ENCODE measurements at regions not wholly inside any gene's neighbourhood (a gene's known extent, or its start where the extent isn't known, plus 50 kb on each side); places are given as distances from the start of the nearest gene placed in this dataset.

DNA sequence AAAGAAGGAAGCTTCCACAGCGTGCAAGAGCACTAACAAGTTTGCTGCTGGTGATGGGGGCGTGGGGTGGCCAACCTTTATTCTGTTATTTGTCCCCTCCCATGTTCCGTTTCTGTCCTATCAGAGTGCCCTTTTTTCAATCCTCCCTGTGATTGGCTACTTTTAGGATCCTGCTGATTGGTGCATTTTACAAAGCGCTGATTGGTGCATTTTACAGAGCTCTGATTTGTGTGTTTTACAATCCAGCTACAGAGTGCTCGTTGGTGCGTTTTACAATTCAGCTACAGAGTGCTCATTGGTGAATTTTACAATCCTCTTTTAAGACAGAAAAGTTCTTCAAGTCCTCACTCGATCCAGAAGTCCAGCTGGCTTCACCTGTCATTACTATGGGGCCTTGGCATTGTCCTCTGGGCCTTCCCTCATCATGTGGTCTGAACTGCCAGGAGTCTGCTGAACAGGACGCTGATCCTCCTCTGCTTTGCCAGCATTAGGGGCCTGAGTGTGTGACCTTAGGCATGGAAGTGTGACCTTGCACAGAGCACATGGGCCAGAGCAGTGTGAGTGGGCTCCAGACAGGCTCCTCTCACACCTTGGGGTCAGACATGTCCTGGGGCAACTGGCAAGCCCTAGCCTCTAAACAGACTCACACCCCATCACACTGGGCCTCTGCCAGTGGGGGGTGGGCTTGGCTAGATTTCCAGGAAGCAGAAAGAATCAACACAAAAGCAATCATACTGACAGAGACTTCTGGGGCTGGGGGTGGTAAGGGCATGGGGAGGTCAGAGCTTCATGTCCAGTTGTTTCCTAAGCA lies 167.4 kb downstream of the PTPN20 start:
- DNase-seq, result no peak

DNA sequence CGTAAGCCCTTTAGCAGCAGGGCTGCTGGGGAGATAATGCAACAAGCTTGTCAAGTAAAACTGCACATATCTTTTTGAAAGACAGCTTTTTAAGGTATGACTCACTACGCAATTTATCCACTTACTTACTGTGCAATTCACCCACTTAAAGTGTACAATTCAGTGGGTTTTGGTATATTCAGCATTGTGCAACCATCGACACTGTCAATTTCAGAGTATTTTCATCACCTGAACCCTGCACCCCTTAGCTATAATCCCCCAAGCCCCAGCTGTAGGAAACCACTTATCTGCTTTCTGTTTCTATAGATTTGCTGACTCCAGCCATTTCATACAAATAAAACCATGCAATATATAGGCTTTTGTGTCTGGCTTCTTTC lies 168.0 kb downstream of the PTPN20 start:
- no peak for DNase-seq

DNA sequence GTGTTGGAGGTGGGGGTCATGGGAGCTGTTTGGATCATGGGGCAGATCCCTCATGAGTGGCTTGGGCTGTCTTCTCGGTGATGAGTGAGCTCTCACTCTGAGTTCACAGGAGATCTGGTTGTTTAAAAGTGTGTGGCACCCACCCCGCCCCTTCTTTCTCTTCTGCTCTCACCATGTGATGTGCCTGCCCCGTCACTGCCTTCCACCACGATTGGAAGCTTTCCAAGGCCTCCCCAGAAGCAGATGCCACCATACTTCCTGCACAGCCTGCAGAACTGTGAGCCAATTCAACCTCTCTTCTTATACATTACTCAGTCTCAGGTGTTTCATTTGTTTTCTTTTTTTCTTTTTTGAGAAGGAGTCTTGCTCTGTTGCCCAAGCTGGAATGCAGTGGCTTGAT lies 170.0 kb downstream of the PTPN20 start:
- DNase-seq, result no peak

DNA sequence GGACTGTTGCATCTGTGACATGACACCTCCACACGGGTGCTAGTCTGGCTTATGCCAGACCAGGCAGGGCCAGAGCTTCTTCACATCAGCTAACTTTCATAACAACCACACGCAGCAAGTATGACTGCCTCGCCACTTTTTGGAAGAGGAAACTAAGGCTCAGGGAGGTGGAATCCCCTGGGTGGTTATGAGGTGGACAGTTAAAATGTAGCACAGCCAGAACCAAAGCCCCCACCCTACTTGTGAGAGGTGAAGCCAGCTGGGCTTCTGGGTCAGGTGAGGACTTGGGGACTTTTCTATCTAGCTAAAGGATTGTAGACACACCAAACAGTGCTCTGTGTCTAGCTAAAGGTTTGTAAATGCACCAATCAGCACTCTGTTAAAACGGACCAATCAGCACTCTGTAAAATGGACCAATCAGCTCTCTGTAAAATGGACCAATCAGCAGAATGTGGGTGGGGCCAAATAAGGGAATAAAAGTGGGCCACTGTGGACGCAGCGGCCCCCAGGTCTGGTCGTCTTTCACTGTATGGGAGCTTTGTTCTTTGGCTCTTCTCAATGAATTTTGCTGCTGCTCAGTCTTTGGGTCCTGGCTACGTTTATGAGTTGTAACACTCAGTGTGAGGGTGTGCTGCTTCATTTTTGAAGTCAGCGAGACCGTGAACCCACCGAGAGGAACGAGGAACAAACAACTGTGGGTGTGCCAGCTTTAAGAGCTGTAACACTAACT lies 171.0 kb downstream of the PTPN20 start:
- no peak for DNase-seq

DNA sequence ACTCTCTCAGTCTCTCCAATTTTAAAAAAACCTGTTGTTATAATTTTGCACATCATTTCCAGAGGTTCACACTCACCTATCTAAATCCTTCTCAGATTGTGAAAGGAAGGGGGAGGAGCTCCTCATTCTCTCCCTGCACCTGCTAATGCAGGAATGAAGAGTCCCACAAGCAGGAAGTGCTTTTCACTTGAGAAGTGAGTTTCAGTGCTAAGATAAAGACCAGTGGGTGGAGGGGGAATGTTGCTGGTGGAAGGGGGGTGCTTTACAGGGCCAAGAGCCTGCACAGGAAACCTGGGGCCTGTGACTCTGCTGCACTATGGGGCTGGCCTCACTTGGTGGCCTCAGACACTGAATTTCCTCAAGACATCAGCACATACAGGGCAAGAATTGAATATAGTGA lies 176.4 kb downstream of the PTPN20 start:
- DNase-seq, result no peak

DNA sequence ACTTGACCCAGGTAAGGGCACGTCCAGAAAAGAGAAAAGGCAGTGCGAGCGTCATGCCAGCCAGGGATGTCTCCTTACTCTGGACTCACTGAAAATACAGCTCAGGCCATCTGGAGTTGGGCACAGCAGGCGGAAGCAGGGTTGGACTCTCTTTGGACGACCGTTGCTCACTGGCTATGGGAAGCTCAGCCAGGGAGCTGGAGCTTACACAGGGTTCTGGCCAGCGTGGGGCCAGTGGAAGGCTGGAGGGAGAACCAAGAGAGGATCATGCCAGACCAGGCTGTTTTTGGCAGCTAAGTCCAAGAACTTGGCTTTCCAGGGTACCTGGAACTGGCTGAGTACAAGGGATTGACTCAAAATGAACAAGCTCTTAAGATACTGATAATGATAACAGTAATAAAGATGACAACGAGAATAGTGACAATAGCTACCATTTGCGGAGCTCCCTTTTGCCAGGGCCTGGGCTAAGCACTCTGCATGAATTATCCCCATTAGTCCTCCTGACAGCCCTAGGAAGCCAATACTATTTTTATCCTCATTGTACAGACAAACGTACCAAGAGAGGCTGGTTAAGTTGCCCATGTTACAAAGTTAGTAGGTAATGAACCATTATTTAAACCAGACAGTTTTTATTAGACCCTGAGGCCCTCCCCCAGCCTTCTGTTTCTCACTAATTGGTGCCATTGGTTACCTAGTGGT lies 177.6 kb downstream of the PTPN20 start:
- no peak for DNase-seq

DNA sequence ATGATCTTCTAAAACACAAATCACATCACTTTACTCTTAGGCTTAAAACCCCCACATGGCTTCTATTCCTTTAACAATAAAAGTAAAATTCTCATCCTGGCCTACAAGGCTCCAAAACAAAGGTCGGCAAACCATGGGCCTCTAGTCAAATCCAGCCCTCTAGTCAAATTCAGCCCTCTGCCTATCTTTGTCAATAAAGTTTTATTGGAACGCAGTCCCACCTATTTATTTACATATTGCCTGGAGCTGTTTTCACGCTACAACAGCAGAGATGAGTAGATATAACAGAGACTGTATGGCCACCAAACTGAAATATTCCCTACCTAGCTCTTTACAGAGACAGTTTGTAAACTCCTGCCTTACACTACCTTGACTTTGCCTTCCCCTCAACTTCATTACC lies 178.8 kb downstream of the PTPN20 start:
- no peak for DNase-seq

DNA sequence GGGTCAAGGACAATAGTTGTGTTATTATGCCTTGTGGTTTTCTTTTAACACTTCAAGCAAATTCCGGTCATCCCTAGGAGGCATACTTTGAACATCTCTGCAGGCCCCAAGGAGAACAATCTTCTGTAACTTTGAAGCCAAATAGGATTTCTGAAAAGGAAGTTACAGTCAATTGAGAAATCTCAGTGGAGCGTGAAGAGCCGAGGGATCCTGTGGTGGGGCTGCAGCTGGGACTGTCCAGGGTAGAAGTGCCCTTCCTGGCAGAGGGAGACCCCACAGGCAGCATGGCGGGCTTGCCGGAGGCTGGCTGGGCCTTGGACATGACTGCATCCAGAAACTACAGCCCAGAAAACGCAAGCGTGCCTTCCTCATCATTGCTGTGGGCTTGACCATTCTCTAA lies 179.7 kb downstream of the PTPN20 start:
- DNase-seq, result no peak

DNA sequence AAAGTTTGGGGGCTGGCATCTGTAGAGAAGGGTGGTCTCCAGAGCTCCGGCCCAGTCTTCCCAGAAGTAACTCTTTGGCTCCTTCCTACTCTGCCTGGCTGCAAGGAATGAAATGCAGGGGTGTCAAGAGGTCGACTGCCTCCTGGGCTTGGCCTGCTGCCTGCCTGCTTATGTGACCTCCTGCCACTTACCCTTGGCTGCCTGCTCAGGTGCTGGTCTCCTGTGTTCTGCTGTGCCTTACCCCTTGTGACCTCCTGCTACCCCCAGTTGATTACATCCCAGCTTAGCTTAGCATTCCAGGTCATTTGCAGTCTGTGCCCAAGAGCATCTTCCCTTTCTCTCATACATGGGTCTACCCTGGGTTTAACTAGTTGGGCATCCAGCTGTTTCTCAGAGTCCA lies 180.2 kb downstream of the PTPN20 start:
- no peak for DNase-seq

DNA sequence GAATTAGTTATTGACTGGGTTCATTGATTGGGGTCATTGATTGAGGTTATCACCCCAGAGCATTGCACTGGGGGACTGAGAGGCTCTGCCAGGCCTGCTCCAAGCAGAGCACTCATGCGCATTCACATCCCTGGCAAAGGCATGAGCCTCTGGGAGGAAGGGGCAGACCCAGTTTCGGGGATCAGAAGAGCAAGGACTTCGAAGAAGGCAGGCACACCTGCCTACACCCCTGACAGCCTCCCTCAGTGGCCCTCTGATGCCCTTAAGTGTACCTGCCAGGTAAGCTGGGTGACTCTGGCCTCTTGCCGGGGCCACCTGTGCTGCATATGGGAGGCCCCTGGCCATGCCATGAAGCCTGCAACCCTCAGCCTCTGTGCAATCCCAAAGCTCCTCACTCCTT lies 181.1 kb downstream of the PTPN20 start:
- no peak for DNase-seq

DNA sequence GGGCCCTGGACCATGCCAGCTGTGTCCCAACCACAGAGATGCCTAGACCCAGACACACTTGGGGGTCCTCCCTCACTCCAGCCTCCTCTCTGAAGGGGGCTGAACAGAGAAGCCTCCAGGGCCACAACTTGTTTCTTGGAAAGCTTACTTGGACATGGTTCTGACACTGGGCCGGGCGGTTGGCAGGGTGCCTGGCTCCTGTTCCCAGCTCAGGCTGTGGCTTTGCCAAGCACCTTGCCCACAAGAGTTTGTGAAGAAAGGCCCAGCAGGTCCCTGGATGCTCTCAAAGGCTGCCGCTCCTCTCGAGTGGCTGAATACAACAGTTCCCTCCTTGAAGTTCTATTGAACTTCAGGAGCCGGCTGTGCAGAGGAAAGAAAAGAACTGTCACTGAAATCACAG lies 181.6 kb downstream of the PTPN20 start:
- DNase-seq, result no peak

DNA sequence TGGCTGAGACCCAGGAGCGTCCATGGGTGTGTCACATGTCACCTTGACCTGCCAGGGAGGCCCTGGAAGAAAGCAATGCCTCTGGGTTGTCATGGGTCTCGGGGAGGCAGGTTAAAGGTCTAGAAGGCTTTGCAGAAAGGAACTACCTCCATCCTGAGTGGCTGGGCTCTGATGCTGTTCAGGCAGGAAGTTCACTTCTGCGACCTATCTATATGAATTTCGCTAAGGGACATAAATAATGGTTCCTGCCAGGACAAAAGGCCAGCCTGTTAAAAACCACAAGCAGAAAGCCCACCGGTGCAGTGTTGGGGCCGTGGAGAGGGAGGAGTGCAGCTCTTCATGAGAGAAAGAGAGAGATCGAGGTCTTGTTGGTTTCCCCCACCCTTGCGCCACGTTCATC lies 182.9 kb downstream of the PTPN20 start:
- DNase-seq, result no peak

DNA sequence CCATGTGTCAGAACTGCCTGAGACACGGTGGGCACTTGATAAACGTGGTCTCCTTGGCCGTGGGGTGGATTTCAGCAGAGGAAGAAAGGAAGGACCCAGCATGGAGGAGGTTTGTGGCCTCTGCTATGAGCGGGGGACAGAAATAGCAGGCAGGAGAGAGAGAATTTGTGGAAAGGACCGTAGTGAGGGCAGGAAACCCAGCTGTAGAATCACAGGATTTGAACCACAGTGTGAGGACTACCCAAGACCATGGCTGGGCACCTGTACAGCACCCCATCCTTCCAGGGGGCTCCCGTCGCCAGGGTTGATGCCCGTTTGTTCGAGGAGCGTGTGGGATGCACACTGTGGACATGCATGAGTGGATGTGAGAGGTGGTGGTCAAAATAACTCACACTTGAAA lies 183.4 kb downstream of the PTPN20 start:
- no peak for DNase-seq

DNA sequence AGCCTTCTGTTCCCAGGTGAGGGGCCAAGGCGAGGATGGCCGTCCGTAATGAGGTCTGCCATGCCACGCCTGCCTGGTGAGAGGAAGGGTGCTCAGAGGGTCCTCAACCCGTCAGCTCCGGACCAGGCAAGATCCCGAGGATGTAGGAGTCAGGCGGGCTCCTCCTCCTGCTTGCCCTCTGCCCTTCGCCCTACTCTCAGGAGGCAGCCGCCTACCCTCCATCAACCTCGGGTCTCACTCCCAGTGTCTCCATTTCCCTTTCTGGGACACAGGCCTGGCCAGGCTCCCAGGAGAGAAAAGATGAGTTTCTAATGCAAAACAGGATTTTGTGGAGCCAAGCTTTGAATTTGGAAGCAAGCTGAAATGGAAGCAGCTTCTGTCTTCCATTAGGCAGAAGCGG lies 184.0 kb downstream of the PTPN20 start:
- DNase-seq, result no peak

DNA sequence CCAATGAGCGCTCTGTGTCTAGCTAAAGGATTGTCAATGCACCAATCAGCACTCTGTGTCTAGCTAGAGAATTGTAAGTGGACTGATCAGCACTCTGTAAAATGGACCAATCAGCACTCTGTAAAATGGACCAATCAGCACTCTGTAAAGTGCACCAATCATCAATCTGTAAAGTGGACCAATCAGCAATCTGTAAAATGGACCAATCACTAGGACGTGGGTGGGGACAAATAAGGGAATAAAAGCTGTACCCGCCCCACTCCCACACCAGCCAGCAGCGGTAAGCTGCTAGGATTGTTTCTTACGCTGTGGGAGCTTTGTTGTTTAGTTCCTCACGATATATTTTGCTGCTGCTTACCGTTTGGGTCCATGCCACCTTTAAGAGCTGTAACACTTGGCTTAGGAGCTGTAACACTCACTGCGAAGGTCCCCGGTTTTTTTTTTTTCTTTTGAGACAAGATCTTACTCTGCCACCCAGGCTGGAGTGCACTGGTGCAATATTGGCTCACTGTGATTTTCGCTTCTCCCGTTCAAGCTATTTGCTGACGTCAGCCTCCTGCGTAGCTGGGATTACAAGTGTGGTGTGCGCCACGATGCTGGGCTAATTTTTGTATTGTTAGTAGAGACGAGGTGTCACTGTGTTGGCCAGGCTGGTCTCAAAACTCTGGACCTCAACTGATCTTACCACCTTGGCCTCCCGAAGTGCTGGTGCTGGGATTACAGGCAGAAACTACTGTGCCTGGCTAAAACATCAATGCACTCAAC lies 184.8 kb downstream of the PTPN20 start:
- no peak for DNase-seq

DNA sequence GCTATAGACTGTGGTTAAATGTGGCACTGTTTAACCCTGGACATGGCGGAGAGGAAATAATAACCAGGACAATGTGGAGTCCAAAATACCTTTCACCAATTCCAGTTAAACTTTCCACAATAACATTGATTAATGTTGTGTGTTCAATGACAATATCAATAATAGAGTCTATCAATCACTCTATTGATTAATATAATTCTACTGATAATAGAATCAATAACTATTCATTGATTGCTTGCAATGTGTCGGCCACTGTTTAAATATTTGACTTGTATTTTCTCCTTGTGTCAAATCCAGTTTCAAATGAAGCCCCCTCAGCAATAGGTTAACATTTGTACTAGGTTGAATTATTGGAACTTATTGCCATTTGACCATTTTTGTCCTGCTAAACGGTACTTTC lies 187.0 kb downstream of the PTPN20 start:
- no peak for DNase-seq

DNA sequence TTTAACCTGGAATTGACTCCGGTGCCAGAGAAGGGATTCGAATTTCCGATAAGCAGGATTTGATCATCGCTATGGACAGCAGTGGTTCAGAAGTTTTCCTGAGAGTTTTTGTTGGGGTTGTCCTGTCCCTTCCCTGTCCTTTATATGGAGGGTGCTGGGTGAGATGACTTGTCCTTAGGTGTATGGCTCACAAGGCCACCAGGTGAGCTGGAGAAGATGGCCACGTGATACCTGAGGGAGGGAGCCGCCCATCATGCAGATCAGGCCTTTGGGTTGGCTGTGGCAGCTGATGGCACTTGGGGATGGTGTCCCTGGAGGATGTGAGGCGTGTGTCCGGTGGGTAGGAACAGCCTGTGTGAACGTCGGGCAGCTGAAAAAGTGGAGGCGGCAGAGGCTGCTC lies 187.7 kb downstream of the PTPN20 start:
- DNase-seq, result no peak

DNA sequence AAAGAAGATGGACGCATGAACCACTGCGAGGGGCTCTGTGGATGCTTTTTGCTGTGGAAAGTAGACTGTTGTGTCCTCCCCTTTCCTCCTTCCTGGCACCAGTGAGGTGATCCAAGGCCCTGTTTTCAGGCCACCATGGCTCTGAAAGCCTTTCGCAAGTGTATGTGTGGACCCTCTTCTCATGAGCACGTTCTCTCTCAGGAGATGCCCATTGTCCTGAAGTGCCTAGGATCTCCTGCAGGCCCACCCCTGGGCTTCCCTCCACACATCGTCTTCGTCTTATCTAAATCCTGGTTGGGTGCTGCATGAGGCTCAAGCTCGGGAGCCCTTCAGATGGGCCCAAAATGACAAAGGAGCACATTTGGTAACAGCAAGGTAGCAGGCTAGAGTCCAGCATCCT lies 188.2 kb downstream of the PTPN20 start:
- no peak for DNase-seq

DNA sequence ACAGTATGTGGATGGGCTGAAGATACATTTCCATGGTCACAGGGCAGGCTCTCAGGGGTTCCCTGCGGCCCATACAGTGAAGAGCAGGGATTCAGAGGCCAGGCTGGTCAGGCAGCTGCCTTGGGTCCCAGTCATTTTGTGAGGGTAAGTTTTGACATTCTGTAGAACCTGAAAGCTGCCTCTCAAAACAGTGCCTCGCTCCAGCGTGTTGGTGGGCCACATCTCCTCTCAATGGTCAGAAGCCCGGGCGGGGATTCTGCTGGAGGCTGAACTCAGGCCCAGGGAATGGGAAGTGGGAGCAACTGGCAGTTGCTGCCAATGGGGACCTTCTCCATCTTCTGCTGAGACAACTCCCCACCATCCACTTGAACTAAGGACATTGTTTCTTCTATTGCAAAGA lies 190.0 kb downstream of the PTPN20 start:
- no peak for DNase-seq

DNA sequence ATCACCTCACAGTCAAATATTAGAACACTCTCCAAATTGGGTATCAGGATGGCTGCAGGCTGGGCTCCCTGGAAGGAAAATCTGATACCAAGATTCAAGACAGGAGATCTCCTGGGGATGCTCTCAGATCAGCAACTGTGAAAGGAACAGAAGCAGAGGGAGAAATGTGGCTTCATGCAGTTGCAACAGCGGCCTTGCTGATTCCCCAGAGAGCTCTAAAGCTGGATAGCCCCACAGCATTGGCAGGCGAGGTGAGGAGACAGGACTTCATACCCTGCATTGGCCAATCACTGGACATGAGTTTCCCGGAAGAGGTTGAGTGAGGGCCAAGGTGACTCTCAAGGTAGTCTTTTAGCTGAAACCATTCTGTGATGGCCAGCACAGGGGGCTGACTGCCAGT lies 190.6 kb downstream of the PTPN20 start:
- DNase-seq, result no peak

DNA sequence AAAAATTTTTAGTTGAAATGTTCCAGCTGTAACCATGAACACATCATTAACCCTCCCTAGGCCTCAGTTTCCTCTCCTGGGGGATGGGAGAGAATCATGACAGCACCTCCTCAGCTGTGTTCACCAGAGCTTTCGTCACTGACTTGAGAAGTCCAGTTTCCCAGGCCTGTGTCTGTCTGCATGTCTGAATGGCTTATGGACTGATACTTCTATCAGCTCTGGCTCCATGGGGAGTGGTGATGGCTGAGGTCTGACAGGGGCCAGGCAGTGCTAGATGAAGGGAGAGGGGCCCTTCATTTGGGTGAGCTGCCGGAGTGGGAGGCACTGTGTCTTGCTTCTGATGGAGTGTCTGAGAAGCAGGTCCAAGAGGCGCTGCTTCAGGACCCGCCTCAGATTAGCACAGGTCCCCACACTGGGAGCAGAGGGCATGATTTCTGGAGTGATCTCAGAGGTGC lies 192.9 kb downstream of the PTPN20 start:
- no peak for DNase-seq

DNA sequence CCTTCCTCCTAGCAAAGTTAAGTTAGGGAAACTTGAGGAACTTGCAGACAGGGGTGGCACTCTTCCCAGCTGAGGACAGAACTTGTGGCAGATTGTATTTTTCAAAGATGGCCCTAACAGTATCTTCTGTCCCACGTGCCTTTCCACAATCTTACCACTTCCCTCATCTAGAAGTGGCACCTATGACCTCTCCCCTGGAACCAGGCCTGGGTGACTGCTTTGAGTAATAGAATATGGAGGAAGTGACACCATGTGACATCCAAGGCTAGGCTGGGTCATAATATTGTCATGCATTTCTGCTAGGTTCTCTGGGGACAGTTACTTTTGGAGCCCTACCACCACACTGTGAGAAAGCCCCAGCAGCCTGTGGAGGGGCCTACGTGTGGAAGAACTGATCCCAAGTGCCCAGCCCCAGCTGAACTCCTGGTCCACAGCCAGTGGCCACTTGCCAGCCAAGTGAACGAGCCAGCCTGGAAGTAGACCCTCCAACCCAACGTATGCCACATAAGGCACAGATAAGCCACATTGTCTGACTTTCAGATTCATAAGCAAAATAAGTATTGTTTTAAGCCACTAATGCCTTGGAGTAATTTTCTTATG lies 193.7 kb downstream of the PTPN20 start:
- DNase-seq, result no peak

All from NCI-H1417 treated with DMSO at 0.1 percent for 48 hours (cell line).